ENCODE measurements at regions not wholly inside any gene's neighbourhood (a gene's known extent, or its start where the extent isn't known, plus 50 kb on each side); places are given as distances from the start of the nearest gene placed in this dataset.

GRCh38 chr2:238652053-238652770 is 195.7 kb upstream of the TWIST2 start:
- Histone ChIP-seq H3K4me1 (peaks cover 0 to 6% (median 0%) of the 10 kb centered on the region in 12 donors), H3K9me3 (no peaks in the 10 kb centered on the region), H3K27ac (no peak overlapping the region), H3K36me3 (no peaks in the 10 kb centered on the region), H3K27me3 (no peaks in the 10 kb centered on the region), H3K4me3 (no peak overlapping the region)
- intact Hi-C loops (cut with DNase I), result no loop called here
- ATAC-seq, result peak in 1 of 4 donors; percentile 21
- 73 to 91% (median 88%) methylated on average over 5 to 15 of the region's 15 CpGs for WGBS, 4 donors
- peak in 1 of 5 donors; percentile 16 for DNase-seq
- TF ChIP-seq POLR2A (IDR thresholded peaks at IDR 0.05), result no peak
- TF ChIP-seq CTCF (IDR thresholded peaks at IDR 0.05), result no peak

DNA sequence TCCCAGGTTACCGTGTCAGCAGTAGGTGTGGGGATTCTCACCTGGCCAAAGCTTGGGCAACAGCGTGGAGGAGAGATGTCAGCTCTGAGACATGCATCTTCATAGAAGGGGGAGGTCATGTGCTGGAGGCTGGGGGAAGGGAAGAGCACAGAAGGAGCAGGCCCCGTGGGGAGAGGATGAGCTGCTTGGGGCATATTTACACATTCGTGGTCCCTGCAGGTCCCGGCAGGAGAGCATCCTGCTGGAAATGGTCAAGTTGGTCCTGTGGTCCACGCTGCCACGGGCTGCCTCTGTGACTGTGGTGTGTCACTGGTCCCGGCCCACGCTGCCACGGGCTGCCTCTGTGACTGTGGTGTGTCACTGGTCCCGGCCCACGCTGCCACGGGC is 195.1 kb upstream of the TWIST2 start:
- H3K27ac ChIP-seq, result no peak overlapping the region
- no peak for TF ChIP-seq POLR2A (IDR thresholded peaks at IDR 0.05)
- no peak for TF ChIP-seq CTCF (IDR thresholded peaks at IDR 0.05)
- WGBS, 4 donors, result 89 to 96% (median 92%) methylated on average over 4 to 11 of the region's 13 CpGs
- no peaks in the 10 kb centered on the region for H3K36me3 ChIP-seq
- H3K4me1 ChIP-seq, result peaks cover 0 to 9% (median 0%) of the 10 kb centered on the region in 12 donors
- peak in 1 of 5 donors; percentile 7 for DNase-seq
- no peaks in the 10 kb centered on the region for H3K9me3 ChIP-seq
- ATAC-seq, result no peak
- H3K27me3 ChIP-seq, result no peaks in the 10 kb centered on the region
- intact Hi-C loops (cut with DNase I), result no loop called here
- H3K4me3 ChIP-seq, result no peak overlapping the region

- peaks cover 0 to 9% (median 0%) of the 10 kb centered on the region in 12 donors for H3K4me1 ChIP-seq
- DNase-seq (peak in 1 of 5 donors; percentile 12), ATAC-seq (peak in 1 of 4 donors; percentile 23)
- 58 to 68% (median 64%) methylated on average over 13 of the region's 13 CpGs for WGBS, 4 donors
- intact Hi-C loops (cut with DNase I), result no loop called here
- TF ChIP-seq POLR2A (IDR thresholded peaks at IDR 0.05) (no peak), CTCF (IDR thresholded peaks at IDR 0.05) (no peak)
- H3K27ac ChIP-seq, result no peak overlapping the region
- no peaks in the 10 kb centered on the region for H3K27me3 ChIP-seq
- H3K36me3 ChIP-seq, result no peaks in the 10 kb centered on the region
- no peak overlapping the region for H3K4me3 ChIP-seq
- H3K9me3 ChIP-seq, result no peaks in the 10 kb centered on the region
Measured at GRCh38 chr2:238653431-238654109, 194.3 kb upstream of the TWIST2 start.

GRCh38 chr2:238654479-238655197 is 193.2 kb upstream of the TWIST2 start:
- 74 to 81% (median 80%) methylated on average over 8 of the region's 8 CpGs for WGBS, 4 donors
- no peaks in the 10 kb centered on the region for H3K27me3 ChIP-seq
- TF ChIP-seq CTCF (IDR thresholded peaks at IDR 0.05) (no peak), POLR2A (IDR thresholded peaks at IDR 0.05) (no peak)
- H3K4me3 ChIP-seq, result no peak overlapping the region
- peaks cover 0 to 9% (median 0%) of the 10 kb centered on the region in 12 donors for H3K4me1 ChIP-seq
- DNase-seq, result peak in 1 of 5 donors; percentile 8
- H3K36me3 ChIP-seq, result no peaks in the 10 kb centered on the region
- H3K27ac ChIP-seq, result no peak overlapping the region
- no peaks in the 10 kb centered on the region for H3K9me3 ChIP-seq
- no peak for ATAC-seq
- intact Hi-C loops (cut with DNase I), result no loop called here
